Brain microvascular endothelial cell (primary cell): ENCODE measurements at regions not wholly inside any gene's neighbourhood (a gene's known extent, or its start where the extent isn't known, plus 50 kb on each side); places are given as distances from the start of the nearest gene placed in this dataset.

Experiments used
- DNase-seq: peaks from one replicate; pipeline ENCODE4 v3.0.0-alpha.2; 2020
- H3K27ac ChIP-seq: fragments of 250-450 bp; sonication (Bioruptor Pico); 2 replicates; pipeline ENCODE4 v1.5.1; 2020; ENCODE audit warnings: mild to moderate bottlenecking, moderate library complexity
- H3K27me3 ChIP-seq: fragments of 250-450 bp; sonication (Bioruptor Pico); replicated peaks from 2 replicates; pipeline ENCODE4 v1.5.1; 2020; ENCODE audit warnings: mild to moderate bottlenecking
- H3K36me3 ChIP-seq: fragments of 250-450 bp; sonication (Bioruptor Pico); replicated peaks from 2 replicates; pipeline ENCODE4 v1.5.1; 2020; ENCODE audit warnings: mild to moderate bottlenecking
- H3K4me3 ChIP-seq: 2 replicates; pipeline ENCODE4 v1.5.1; 2011; ENCODE audit warnings: low read depth, mild to moderate bottlenecking, control low read depth, low read length, moderate library complexity
- in situ Hi-C: cut with HindIII; loops from 2 replicates; pipeline ENCODE4 v1.10.0; 2017; ENCODE audit warnings: low sequenced_read_pairs, low pct_ligation_motif_present
- TF ChIP-seq, protein P1 (sequence below): IDR thresholded peaks from 2 replicates; pipeline ENCODE4 v1.5.1; 2011; ENCODE audit warnings: low read depth, mild to moderate bottlenecking, moderate library complexity, low read length, control low read depth, inconsistent platforms; ENCODE audit errors: missing control alignments

DNA sequence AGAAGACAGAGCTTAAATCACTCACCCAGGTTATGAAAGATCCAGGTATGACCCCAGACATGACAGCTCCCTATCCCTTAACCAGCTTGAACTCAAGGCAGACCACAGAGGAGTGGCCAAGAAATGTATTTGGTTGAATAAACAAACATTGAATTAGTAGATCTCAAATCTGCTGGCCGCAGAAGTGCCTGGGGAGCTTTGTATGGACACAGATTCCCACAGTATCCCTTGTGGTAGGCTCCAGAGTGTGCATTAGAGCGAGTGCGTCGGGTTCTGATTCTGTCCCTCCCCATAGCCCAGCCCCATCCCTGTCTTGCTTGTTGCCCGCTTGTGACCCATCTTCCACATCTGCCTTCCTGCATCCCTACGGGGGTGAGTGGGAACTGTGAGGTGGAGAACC lies 118.8 kb upstream of the FOXF1 start:
- in situ Hi-C loops = no loop called here
- TF ChIP-seq, protein P1, sequence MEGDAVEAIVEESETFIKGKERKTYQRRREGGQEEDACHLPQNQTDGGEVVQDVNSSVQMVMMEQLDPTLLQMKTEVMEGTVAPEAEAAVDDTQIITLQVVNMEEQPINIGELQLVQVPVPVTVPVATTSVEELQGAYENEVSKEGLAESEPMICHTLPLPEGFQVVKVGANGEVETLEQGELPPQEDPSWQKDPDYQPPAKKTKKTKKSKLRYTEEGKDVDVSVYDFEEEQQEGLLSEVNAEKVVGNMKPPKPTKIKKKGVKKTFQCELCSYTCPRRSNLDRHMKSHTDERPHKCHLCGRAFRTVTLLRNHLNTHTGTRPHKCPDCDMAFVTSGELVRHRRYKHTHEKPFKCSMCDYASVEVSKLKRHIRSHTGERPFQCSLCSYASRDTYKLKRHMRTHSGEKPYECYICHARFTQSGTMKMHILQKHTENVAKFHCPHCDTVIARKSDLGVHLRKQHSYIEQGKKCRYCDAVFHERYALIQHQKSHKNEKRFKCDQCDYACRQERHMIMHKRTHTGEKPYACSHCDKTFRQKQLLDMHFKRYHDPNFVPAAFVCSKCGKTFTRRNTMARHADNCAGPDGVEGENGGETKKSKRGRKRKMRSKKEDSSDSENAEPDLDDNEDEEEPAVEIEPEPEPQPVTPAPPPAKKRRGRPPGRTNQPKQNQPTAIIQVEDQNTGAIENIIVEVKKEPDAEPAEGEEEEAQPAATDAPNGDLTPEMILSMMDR = no peak
- no peaks in the 10 kb centered on the region for H3K36me3 ChIP-seq
- H3K4me3 ChIP-seq = no peak overlapping the region
- H3K27me3 ChIP-seq = no peaks in the 10 kb centered on the region
- peak overlapping the region; percentile 65 for H3K27ac ChIP-seq
- DNase-seq = peak; percentile 17

DNA sequence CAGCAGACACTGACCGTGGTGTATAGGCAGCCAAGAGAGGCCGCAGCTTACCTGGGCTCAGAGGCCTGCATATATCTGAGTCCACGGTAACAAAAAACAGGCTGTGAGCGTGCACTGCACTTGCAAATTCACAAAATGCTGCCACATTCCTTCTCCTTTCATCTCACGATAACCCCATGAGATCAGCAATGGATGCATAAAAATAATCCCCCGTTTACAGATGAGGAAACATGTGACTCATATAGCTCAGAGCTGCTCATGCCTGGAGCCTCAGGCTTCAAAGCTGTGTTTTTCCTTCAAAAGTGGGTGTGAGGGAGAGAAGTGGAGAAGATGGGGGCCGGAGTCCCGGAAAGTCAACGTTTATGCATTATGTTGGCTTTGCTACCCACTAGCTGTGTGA lies 118.3 kb upstream of the FOXF1 start:
- TF ChIP-seq, protein P1 = no peak
- no peaks in the 10 kb centered on the region for H3K36me3 ChIP-seq
- H3K27me3 ChIP-seq = no peaks in the 10 kb centered on the region
- H3K27ac ChIP-seq = peak overlapping the region; percentile 65
- no peak overlapping the region for H3K4me3 ChIP-seq
- in situ Hi-C loops = no loop called here
- DNase-seq = peak; percentile 68

DNA sequence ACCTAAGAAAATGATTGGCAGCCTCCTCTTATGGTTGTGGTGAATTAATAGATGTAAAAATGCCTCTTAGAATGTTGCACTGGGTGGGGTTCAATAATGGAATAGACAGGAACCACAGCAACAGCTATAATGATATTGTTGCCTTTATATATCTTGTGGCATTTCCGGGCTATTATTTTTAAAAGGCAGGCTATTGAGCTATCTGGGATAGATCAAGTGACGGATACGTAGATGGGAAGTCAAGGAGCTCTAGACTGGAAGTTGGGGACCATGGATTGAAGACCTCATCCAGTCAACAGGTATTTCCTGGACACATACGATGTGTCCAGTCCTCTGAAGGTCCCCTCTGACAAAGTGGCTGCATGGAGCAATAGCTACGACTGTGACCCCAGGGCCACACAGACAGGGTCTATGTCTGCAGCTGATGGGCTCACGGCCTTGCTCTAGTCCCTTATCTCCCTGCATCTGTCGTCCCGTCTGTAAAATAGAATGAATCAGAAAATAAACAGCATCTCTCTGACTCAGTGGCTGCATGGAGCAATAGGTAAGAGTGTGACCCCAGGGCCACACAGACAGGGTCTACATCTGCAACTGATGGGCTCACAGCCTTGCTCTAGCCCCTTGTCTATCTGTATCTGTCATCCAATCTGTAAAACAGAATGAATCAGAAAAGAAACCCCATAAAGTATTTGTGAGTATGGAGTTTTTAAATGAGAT lies 117.7 kb upstream of the FOXF1 start:
- H3K36me3 ChIP-seq = no peaks in the 10 kb centered on the region
- peak; percentile 73 for DNase-seq
- TF ChIP-seq, protein P1 = no peak
- in situ Hi-C loops = no loop called here
- no peaks in the 10 kb centered on the region for H3K27me3 ChIP-seq
- H3K27ac ChIP-seq = peak overlapping the region; percentile 65
- no peak overlapping the region for H3K4me3 ChIP-seq

DNA sequence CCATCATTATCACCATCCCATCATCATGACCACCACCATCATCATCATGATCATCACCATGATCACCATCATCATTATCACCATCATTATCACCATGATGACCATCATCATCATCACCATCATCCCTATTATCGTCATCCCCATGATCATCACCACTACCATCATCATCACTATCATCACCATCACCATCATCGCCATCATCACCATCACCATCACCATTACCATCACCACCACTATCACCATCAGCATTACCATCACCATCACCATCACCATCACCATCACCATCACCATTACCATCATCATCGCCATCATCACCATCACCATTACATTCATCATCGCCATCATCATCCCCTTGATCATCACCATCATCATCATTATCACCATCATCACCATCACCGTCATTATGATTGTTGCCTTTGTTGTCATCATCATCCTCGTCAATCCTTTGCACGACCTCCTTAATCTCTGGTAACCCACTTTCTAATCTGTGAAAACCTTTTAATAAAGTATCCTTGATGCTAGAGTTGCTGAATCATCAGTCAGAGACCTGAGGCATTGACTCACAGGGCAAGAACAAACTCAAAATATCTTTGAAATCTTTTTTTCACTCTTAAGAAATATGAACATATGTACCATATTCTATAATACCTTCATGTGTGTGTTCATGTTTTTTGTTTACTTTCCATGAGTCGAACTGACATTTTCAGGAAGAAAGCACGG lies 116.3 kb upstream of the FOXF1 start:
- no peak for DNase-seq
- TF ChIP-seq, protein P1 = no peak
- no peak overlapping the region for H3K27ac ChIP-seq
- no peak overlapping the region for H3K4me3 ChIP-seq
- in situ Hi-C loops = no loop called here
- H3K27me3 ChIP-seq = no peaks in the 10 kb centered on the region
- no peaks in the 10 kb centered on the region for H3K36me3 ChIP-seq

DNA sequence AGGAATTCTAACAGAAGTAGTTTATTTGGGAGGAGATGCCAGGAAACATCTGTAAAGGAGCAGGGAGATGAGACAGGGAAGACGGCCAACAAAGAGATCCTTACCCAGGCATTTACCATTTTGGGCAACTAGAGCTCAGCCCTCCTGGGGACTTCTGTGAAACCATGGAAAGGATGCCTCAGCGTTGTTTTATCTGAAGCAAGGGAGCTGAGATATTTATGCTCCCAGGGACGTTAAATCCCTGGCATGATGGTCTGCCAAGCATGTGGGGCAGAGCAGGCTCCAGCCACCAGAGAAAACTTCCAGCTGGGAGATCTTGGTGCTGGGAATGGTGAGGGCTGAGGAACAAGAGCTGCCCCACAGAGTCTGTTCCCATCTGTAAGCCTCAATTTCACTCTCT lies 114.8 kb upstream of the FOXF1 start:
- no peaks in the 10 kb centered on the region for H3K27me3 ChIP-seq
- H3K36me3 ChIP-seq = no peaks in the 10 kb centered on the region
- no peak overlapping the region for H3K27ac ChIP-seq
- DNase-seq = no peak
- TF ChIP-seq, protein P1 = no peak
- H3K4me3 ChIP-seq = no peak overlapping the region
- in situ Hi-C loops = no loop called here
